OCI-LY1 (cell line): ENCODE measurements at regions not wholly inside any gene's neighbourhood (a gene's known extent, or its start where the extent isn't known, plus 50 kb on each side); places are given as distances from the start of the nearest gene placed in this dataset.

ENCODE experiments used
- H2AFZ ChIP-seq: fragments of 200-600 bp; sonication (generic), shearing (Covaris generic); 2 replicates; pipeline ENCODE4 v1.6.0; 2014; ENCODE audit warnings: antibody characterized with exemption, mild to moderate bottlenecking, low read length
- H3F3A ChIP-seq: fragments of 200-600 bp; sonication (generic), shearing (Covaris generic); 2 replicates; pipeline ENCODE4 v1.6.0; 2014; ENCODE audit warnings: mild to moderate bottlenecking, antibody characterized with exemption, low read length, moderate library complexity; ENCODE audit not compliant: insufficient read depth
- H3K27ac ChIP-seq: fragments of 200-600 bp; sonication (generic); 2 replicates; pipeline ENCODE4 v1.5.1; 2014; ENCODE audit warnings: low read length, mixed run types, mild to moderate bottlenecking, low read depth; ENCODE audit not compliant: poor library complexity, severe bottlenecking
- H3K27me3 ChIP-seq: fragments of 200-600 bp; sonication (generic); 2 replicates; pipeline ENCODE4 v1.6.0; 2014; ENCODE audit warnings: antibody characterized with exemption, mild to moderate bottlenecking, low read length, moderate library complexity; ENCODE audit not compliant: insufficient read depth
- H3K36me3 ChIP-seq: fragments of 200-600 bp; sonication (generic); 2 replicates; pipeline ENCODE4 v1.6.1; 2014; ENCODE audit warnings: mild to moderate bottlenecking, antibody characterized with exemption, low read length, moderate library complexity, mixed read lengths; ENCODE audit not compliant: insufficient read depth
- H3K4me1 ChIP-seq: fragments of 200-600 bp; sonication (generic); 2 replicates; pipeline ENCODE4 v1.5.1; 2014; ENCODE audit warnings: mild to moderate bottlenecking, low read length, moderate library complexity; ENCODE audit not compliant: insufficient read depth, severe bottlenecking
- H3K4me2 ChIP-seq: fragments of 200-600 bp; sonication (generic), shearing (Covaris generic); 2 replicates; pipeline ENCODE4 v1.6.1; 2014; ENCODE audit warnings: low read length
- H3K4me3 ChIP-seq: fragments of 200-600 bp; sonication (generic); 2 replicates; pipeline ENCODE4 v1.5.1; 2014; ENCODE audit warnings: low read length, low read depth, mild to moderate bottlenecking, mixed read lengths; ENCODE audit not compliant: poor library complexity, severe bottlenecking
- H3K79me2 ChIP-seq: fragments of 200-600 bp; shearing (Covaris generic); 2 replicates; pipeline ENCODE4 v1.6.1; 2016; ENCODE audit warnings: mixed run types, low read length, mixed read lengths; ENCODE audit not compliant: insufficient read depth
- H3K9ac ChIP-seq: fragments of 200-600 bp; sonication (generic), shearing (Covaris generic); 2 replicates; pipeline ENCODE4 v1.6.1; 2014; ENCODE audit warnings: mild to moderate bottlenecking, low read length, mixed read lengths
- H3K9me2 ChIP-seq: fragments of 200-600 bp; sonication (generic), shearing (Covaris generic); 2 replicates; pipeline ENCODE4 v1.6.1; 2014; ENCODE audit warnings: low read depth, mild to moderate bottlenecking, low read length, mixed read lengths
- H3K9me3 ChIP-seq: fragments of 200-600 bp; shearing (Covaris generic); 2 replicates; pipeline ENCODE4 v1.6.1; 2014; ENCODE audit warnings: low read length, mixed read lengths
- H4K20me1 ChIP-seq: fragments of 200-600 bp; sonication (generic), shearing (Covaris generic); 2 replicates; pipeline ENCODE4 v1.6.0; 2016; ENCODE audit warnings: mild to moderate bottlenecking, low read length; ENCODE audit not compliant: insufficient read depth
- CTCF ChIP-seq: fragments of 200-600 bp; sonication (generic), shearing (Covaris generic); IDR thresholded peaks from 2 replicates; pipeline ENCODE4 v1.5.1; 2017; ENCODE audit warnings: mild to moderate bottlenecking, antibody characterized with exemption, low read length, moderate library complexity, mixed read lengths
- EZH2 ChIP-seq: fragments of 200-600 bp; sonication (generic), shearing (Covaris generic); IDR thresholded peaks from 2 replicates; pipeline ENCODE4 v1.8.0; 2017; ENCODE audit warnings: borderline replicate concordance, mixed run types, mild to moderate bottlenecking, antibody characterized with exemption, low read length, moderate library complexity, mixed read lengths

- Histone ChIP-seq H3K36me3 (no peaks in the 10 kb centered on the region), H3K27ac (no peak overlapping the region), H3K9me2 (no peaks in the 10 kb centered on the region), H3K27me3 (no peaks in the 10 kb centered on the region), H3K4me1 (no peaks in the 10 kb centered on the region), H3K9me3 (no peaks in the 10 kb centered on the region), H3K4me3 (no peak overlapping the region), H3K9ac (no peak overlapping the region), H3F3A (no peaks in the 10 kb centered on the region), H4K20me1 (no peaks in the 10 kb centered on the region), H3K4me2 (no peak overlapping the region), H2AFZ (no peak overlapping the region), H3K79me2 (no peaks in the 10 kb centered on the region)
- TF ChIP-seq EZH2 = no peak
- TF ChIP-seq CTCF = no peak
Measured at GRCh38 chr14:22143363-22143762, 445.7 kb downstream of the DAD1 start.

DNA sequence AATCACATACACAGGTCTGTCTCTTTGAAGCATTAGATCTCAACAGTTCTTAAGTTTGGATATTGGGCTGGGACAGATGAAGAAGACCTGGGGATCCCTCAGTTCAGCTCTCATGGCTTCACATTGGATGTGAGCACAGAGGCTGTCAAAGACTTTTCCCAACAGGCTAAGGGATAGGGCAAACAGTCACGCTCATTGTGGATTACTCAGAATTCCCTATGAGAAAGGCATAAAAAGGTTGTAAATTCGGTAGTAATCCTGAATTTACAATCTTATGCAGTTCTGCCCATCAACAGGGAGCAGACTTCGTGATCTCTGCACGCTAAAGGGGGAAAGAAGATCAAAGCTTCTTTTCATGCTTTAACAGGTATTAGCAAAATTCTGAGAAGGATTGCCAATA is 448.4 kb downstream of the DAD1 start:
- no peaks in the 10 kb centered on the region; the same call in 1 of the 2 replicates for H3K9me3 ChIP-seq
- no peak overlapping the region for H3K9ac ChIP-seq
- no peaks in the 10 kb centered on the region for H3K36me3 ChIP-seq
- H3K79me2 ChIP-seq = no peaks in the 10 kb centered on the region
- no peaks in the 10 kb centered on the region for H3K27me3 ChIP-seq
- no peaks in the 10 kb centered on the region for H3F3A ChIP-seq
- H3K27ac ChIP-seq = no peak overlapping the region
- no peaks in the 10 kb centered on the region for H3K4me1 ChIP-seq
- H4K20me1 ChIP-seq = no peaks in the 10 kb centered on the region
- H3K4me2 ChIP-seq = no peak overlapping the region
- no peak overlapping the region for H3K4me3 ChIP-seq
- H3K9me2 ChIP-seq = no peaks in the 10 kb centered on the region
- no peak for TF ChIP-seq CTCF
- no peak for TF ChIP-seq EZH2
- no peak overlapping the region for H2AFZ ChIP-seq

DNA sequence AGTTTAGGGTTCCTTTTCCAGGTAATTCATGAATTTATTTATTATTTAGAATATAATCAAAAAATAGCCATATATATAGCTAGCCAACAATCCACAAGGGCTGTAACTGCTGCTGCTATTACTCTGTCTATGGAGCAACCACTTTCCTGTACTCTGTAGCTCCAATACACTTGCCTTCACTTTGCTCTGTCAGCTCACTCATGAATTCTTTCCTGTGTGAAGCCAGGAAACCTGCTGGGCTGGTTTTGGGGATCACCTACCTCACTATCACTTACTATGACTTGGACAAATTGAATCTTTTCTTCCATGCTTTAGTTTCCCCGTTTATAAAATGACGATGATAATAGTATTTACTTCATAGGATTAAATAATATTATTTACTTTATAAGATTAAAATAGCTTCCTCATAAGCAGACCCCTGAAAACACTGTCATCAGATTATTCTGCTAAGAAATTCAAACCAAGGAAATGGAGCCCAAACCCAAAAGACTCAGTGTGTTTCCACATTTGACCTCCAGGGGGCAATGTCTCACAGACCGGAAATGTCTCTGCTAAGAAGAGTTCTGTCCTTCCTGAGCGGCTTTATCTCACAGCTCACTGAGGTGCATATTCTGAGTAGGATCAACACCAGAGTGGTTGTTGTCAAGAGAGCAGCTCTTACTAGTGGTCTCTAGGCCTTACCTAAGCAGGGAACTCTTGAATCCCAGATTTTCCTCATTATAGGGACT is 457.1 kb downstream of the DAD1 start:
- Histone ChIP-seq H3K27me3 (no peaks in the 10 kb centered on the region), H3K4me1 (no peaks in the 10 kb centered on the region), H3K9me2 (no peaks in the 10 kb centered on the region), H2AFZ (no peak overlapping the region), H3K4me2 (no peak overlapping the region), H3K9ac (no peak overlapping the region), H4K20me1 (no peaks in the 10 kb centered on the region), H3K79me2 (no peaks in the 10 kb centered on the region), H3K4me3 (no peak overlapping the region), H3K9me3 (no peaks in the 10 kb centered on the region; the same call in 1 of the 2 replicates), H3K27ac (no peak overlapping the region), H3F3A (no peaks in the 10 kb centered on the region), H3K36me3 (no peaks in the 10 kb centered on the region)
- TF ChIP-seq CTCF = peak; percentile 54
- TF ChIP-seq EZH2 = no peak
